ENCODE measurements at regions not wholly inside any gene's neighbourhood (a gene's known extent, or its start where the extent isn't known, plus 50 kb on each side); places are given as distances from the start of the nearest gene placed in this dataset.
A peak's percentile ranks its signal among the peaks of the same experiment; 100 is the strongest.
"Not testable (repeated sequence)": the region's sequence is repeated elsewhere in the genome, so short reads cannot be mapped to it uniquely, and the experiment has no call there.

DNA sequence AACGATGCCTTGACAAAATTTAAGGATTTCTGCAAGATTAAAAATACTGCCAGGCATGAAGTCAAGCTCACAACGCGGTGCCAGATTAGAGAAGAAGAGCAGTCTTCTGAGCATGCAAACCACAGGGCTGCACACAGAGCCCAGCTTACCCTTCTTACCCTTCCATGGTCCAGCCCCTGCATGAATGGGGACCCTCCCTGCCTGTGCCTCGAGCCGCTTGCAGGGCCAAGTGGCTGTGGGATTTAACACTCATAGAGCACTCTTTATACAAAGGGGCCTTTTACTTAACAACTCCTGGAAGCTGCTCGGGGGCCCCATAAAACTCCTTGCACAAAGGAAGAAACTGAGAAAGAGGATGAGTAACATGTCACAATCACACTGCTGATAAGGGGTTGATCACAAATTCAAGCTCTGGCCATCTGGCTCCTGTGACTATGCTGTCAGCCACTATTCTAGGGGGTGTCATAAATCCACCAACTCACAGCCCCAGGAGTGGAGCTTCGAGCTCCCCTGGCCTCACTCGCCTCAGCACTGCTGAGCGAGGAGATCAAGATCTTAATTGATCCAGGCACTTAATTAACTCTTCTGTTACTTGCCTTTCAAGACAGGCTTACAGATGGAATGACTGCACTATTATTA lies 514.8 kb downstream of the TNS3 start:
- no peak overlapping the region for H3K4me3 ChIP-seq (replicated peaks; ENCODE audit: low read depth, low read length)
- TF ChIP-seq, protein P1, sequence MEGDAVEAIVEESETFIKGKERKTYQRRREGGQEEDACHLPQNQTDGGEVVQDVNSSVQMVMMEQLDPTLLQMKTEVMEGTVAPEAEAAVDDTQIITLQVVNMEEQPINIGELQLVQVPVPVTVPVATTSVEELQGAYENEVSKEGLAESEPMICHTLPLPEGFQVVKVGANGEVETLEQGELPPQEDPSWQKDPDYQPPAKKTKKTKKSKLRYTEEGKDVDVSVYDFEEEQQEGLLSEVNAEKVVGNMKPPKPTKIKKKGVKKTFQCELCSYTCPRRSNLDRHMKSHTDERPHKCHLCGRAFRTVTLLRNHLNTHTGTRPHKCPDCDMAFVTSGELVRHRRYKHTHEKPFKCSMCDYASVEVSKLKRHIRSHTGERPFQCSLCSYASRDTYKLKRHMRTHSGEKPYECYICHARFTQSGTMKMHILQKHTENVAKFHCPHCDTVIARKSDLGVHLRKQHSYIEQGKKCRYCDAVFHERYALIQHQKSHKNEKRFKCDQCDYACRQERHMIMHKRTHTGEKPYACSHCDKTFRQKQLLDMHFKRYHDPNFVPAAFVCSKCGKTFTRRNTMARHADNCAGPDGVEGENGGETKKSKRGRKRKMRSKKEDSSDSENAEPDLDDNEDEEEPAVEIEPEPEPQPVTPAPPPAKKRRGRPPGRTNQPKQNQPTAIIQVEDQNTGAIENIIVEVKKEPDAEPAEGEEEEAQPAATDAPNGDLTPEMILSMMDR (IDR thresholded peaks at IDR 0.05; ENCODE audit: low read depth, low read length, missing control alignments): no peak
- no peak for DNase-seq (ENCODE audit: extremely low read depth, low read depth)

DNA sequence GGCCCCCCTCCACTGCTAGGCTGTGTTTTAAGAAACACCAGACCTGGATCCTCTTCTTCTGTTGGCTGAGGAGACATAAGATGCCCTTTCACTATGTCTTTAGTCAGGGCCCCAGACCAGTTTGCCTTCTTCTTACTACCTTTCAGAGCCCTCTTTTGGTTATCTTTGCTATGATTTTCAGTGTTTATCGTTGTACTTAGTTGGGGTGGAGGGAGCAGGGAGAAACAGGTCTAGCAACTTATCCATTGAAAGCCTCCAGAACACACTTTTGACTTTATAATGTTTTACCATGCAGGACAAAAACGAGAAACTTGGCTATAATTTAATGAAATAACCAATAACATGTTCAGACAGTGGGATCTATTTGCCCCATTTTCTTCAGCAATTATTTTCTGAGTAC lies 525.2 kb downstream of the TNS3 start:
- DNase-seq (ENCODE audit: extremely low read depth, low read depth): no peak
- H3K4me3 ChIP-seq (replicated peaks; ENCODE audit: low read depth, low read length): no peak overlapping the region
- TF ChIP-seq, protein P1 (IDR thresholded peaks at IDR 0.05; ENCODE audit: low read depth, low read length, missing control alignments): no peak

DNA sequence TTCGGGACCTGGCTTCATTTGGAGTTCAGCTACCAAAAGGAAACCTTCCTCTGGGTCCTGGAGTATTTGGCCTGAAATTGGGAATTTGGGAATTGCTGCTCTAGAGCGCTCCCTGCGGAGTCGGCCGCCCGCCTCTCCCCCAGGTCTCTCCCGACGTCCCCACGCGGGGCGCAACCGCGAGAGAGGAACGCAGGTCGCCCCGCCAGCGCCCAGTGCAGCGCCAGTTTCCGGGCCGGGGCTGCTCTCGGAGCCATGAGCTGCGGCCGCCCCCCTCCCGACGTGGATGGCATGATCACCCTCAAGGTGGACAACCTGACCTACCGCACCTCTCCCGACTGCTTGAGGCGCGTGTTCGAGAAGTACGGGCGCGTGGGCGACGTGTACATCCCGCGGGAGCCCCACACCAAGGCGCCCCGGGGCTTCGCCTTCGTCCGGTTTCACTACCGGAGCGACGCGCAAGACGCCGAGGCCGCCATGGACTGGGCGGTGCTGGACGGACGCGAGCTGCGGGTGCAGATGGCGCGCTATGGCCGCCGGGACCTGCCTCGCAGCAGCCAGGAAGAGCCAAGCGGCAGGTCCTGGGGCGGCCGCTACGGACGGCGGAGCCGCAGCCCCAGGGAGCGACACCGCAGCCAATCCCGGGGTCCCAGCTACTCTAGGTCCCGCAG lies 529.2 kb downstream of the TNS3 start:
- not testable (repeated sequence) for DNase-seq (ENCODE audit: extremely low read depth, low read depth)
- H3K4me3 ChIP-seq (replicated peaks; ENCODE audit: low read depth, low read length): peak overlapping the region; percentile 17; the same call in 1 of the 2 replicates

DNA sequence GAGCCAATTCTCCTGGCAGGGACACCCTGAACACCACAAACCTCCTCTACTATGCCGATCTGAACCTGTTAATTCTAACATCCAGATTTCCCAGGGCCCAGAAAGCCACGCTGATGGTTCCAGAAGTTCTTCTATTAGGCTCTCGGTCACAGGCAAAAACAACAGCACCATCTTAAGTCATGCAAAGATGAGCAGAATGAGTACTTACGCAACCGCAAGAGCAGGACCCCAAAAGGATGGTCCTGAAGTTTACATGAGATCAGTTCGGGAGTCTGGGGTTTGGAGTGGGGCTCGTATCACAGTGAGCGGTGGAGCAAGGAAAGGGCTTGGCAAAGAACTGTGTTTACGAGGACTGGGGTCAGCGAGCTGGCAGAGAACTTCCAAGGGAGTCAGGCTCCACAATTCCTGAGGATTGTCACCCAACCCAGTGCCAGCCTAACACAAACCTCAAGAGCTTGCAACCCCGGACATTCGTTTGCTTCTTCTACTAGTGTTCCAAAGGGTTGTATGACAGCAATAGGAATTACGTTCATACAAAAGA lies 532.6 kb downstream of the TNS3 start:
- TF ChIP-seq, protein P1 (IDR thresholded peaks at IDR 0.05; ENCODE audit: low read depth, low read length, missing control alignments): no peak
- no peak for DNase-seq (ENCODE audit: extremely low read depth, low read depth)

DNA sequence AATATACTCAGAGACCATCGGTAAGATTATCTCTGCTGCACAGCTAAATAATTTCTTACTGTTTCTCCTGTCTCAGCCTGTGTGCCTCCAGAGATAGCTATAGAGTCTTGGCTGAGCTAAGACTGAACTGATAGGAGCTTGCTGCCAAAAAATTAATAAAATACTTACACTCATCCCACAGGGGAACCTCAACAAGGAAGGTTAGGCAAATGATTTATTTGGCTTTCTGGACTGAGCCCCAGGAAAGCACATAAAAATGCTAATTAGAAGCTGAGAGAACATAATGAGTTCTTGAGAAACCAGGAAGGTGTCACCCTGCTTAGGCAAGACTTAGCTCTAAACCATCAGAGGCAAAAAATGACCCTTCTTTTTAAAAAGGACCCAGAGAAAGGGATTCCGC lies 534.5 kb downstream of the TNS3 start:
- DNase-seq (ENCODE audit: extremely low read depth, low read depth): no peak
- TF ChIP-seq, protein P1 (IDR thresholded peaks at IDR 0.05; ENCODE audit: low read depth, low read length, missing control alignments): no peak
- no peak overlapping the region for H3K4me3 ChIP-seq (replicated peaks; ENCODE audit: low read depth, low read length)

More for the DNA sequence above, 532.6 kb downstream of the TNS3 start:
- no peak overlapping the region for H3K4me3 ChIP-seq (replicated peaks; ENCODE audit: low read depth, low read length)

DNA sequence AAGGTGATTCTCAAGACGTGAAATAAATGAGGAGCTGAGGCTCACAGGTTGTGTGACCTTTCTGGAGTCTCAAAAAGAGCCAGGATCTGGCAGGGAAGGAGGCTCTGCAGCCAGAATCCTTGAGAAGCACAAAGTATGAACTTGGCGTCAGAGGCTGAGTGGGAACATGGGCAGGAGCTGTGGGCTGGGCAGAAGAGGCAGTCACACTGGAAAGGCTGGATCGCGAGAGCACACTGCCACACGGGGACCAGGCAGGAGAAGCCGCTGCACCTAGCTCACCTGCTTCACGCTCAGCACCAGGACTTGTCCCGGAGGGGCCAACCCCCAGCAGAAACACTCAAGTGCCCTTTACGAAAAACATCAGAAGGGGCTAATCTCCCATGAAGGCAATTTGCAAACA lies 535.0 kb downstream of the TNS3 start:
- no peak for DNase-seq (ENCODE audit: extremely low read depth, low read depth)
- H3K4me3 ChIP-seq (replicated peaks; ENCODE audit: low read depth, low read length): no peak overlapping the region
- TF ChIP-seq, protein P1 (IDR thresholded peaks at IDR 0.05; ENCODE audit: low read depth, low read length, missing control alignments): no peak

DNA sequence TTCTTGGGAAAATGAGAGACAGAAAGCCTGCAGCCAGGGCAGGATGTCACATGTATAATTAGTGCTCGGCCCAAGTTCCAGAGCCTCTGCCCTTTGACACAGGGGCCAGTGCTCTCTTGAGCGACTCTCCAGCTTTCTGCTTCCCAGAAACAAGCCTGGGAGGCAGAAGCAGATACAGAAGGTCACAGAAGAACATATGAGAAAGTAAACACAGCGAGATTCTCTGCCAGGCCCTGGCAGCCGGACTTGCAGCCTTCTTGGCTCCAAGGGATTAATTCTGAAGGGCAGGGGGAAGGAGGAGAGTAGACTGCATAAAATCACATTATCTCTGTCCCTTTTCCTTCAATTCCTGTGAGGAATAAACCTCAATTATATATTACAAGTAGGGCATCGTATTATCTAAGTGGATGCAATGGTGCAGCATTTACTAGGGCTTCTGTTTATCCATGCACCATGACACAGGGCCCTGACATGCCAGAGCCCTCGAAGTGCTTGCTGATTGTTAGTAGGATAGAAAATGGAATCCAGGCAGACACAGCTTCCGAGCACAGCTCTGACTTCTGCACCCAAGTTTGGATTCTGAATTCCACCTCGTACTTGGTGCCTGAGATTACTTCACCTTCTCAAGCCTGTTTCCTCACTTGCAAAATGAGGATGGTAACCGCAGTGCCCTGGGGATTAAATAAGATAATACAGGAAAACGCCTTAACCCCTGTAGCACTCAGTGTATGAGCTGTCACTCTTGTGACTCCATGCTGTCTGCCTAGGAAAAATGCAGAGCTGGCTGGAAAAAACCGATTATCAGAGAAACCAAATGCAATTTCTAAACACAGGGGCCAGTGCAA lies 536.5 kb downstream of the TNS3 start:
- no peak overlapping the region for H3K4me3 ChIP-seq (replicated peaks; ENCODE audit: low read depth, low read length)
- DNase-seq (ENCODE audit: extremely low read depth, low read depth): no peak
- TF ChIP-seq, protein P1 (IDR thresholded peaks at IDR 0.05; ENCODE audit: low read depth, low read length, missing control alignments): no peak

Measured in HFF-Myc (cell line).